AG09309 (cell line): ENCODE measurements at regions not wholly inside any gene's neighbourhood (a gene's known extent, or its start where the extent isn't known, plus 50 kb on each side); places are given as distances from the start of the nearest gene placed in this dataset.

Experiments
- DNase-seq: peaks from one replicate; pipeline ENCODE4 v3.0.0-alpha.2; 2010; ENCODE audit warnings: low read depth
- H3K4me3 ChIP-seq: 2 replicates; pipeline ENCODE4 v1.5.1; 2011; ENCODE audit warnings: mild to moderate bottlenecking, low read depth, low read length, moderate library complexity; ENCODE audit not compliant: control insufficient read depth
- CTCF ChIP-seq: IDR thresholded peaks from 2 replicates; pipeline ENCODE4 v1.5.1; 2011; ENCODE audit warnings: mild to moderate bottlenecking, low read depth, low read length, inconsistent platforms; ENCODE audit not compliant: insufficient read depth, control insufficient read depth; ENCODE audit errors: missing control alignments

- no peak for TF ChIP-seq CTCF
- no peak overlapping the region for H3K4me3 ChIP-seq
- DNase-seq: no peak
These were observed 463.1 kb upstream of the DYNLRB2 start for GRCh38 chr16:80077696-80078095.

GRCh38 chr16:80074329-80074728 is 466.5 kb upstream of the DYNLRB2 start:
- no peak overlapping the region for H3K4me3 ChIP-seq
- DNase-seq: no peak
- TF ChIP-seq CTCF: no peak

GRCh38 chr16:80071964-80072456 is 468.8 kb upstream of the DYNLRB2 start:
- TF ChIP-seq CTCF: no peak

GRCh38 chr16:80066805-80067580 is 466.5 kb upstream of the MAF start:
- no peak for TF ChIP-seq CTCF
- no peak overlapping the region for H3K4me3 ChIP-seq
- DNase-seq: no peak

More at GRCh38 chr16:80071964-80072456, 468.8 kb upstream of the DYNLRB2 start:
- no peak for DNase-seq
- no peak overlapping the region for H3K4me3 ChIP-seq

GRCh38 chr16:80065541-80065940 is 465.0 kb upstream of the MAF start:
- H3K4me3 ChIP-seq: no peak overlapping the region
- no peak for TF ChIP-seq CTCF
- no peak for DNase-seq

- TF ChIP-seq CTCF: no peak
- H3K4me3 ChIP-seq: no peak overlapping the region
- DNase-seq: no peak
These were observed 463.2 kb upstream of the MAF start for GRCh38 chr16:80063713-80064069.
